Left ventricle myocardium inferior (tissue), 1 donor: ENCODE measurements at regions not wholly inside any gene's neighbourhood (a gene's known extent, or its start where the extent isn't known, plus 50 kb on each side); places are given as distances from the start of the nearest gene placed in this dataset.

Experiments
- DNase-seq: peaks from one replicate; pipeline ENCODE4 v3.0.0-alpha.2; 2020
- H3K27ac ChIP-seq: fragments of 200-600 bp; replicated peaks from 2 replicates; pipeline ENCODE4 v1.8.0; 2021
- H3K27me3 ChIP-seq: fragments of 200-600 bp; 2 replicates; pipeline ENCODE4 v1.8.0; 2021; ENCODE audit warnings: low read depth
- H3K36me3 ChIP-seq: fragments of 200-600 bp; 2 replicates; pipeline ENCODE4 v1.8.0; 2021
- H3K4me1 ChIP-seq: fragments of 200-600 bp; 2 replicates; pipeline ENCODE4 v1.8.0; 2021
- H3K4me3 ChIP-seq: fragments of 200-600 bp; 2 replicates; pipeline ENCODE4 v1.8.0; 2021; ENCODE audit warnings: mild to moderate bottlenecking, moderate library complexity
- H3K9me3 ChIP-seq: fragments of 200-600 bp; replicated peaks from 2 replicates; pipeline ENCODE4 v1.8.0; 2021
- CTCF ChIP-seq: fragments of 200-600 bp; IDR thresholded peaks from 2 replicates; pipeline ENCODE4 v1.8.0; 2021; ENCODE audit warnings: antibody characterized with exemption, mild to moderate bottlenecking, borderline replicate concordance
- intact Hi-C: fragments of 100-400 bp; cut with micrococcal nuclease; formaldehyde crosslinking; loops from one replicate; pipeline ENCODE4 v1.11.0; 2022
- donor health status: DM: no; HTN: yes; CAD: no; lungs with severe emphysema.

- Histone ChIP-seq H3K36me3 (no peaks in the 10 kb centered on the region), H3K27me3 (no peaks in the 10 kb centered on the region), H3K27ac (no peak overlapping the region), H3K4me1 (no peaks in the 10 kb centered on the region), H3K4me3 (no peak overlapping the region), H3K9me3 (no peaks in the 10 kb centered on the region)
- DNase-seq = no peak
- intact Hi-C loops = no loop called here
- TF ChIP-seq CTCF = no peak
Observed at GRCh38 chr2:151166410-151166809, 95.3 kb downstream of the RBM43 start.

GRCh38 chr2:151165105-151165684 is 96.5 kb downstream of the RBM43 start:
- intact Hi-C loops = no loop called here
- DNase-seq = no peak
- no peak for TF ChIP-seq CTCF
- Histone ChIP-seq H3K4me1 (no peaks in the 10 kb centered on the region), H3K4me3 (no peak overlapping the region), H3K9me3 (no peaks in the 10 kb centered on the region), H3K36me3 (no peaks in the 10 kb centered on the region), H3K27ac (no peak overlapping the region), H3K27me3 (no peaks in the 10 kb centered on the region)

GRCh38 chr2:151161821-151162551 is 99.7 kb downstream of the RBM43 start:
- no peak overlapping the region for H3K27ac ChIP-seq
- no peak for TF ChIP-seq CTCF
- H3K9me3 ChIP-seq = no peaks in the 10 kb centered on the region
- H3K36me3 ChIP-seq = no peaks in the 10 kb centered on the region
- H3K4me1 ChIP-seq = no peaks in the 10 kb centered on the region
- intact Hi-C loops = no loop called here
- H3K4me3 ChIP-seq = no peak overlapping the region
- DNase-seq = no peak
- H3K27me3 ChIP-seq = no peaks in the 10 kb centered on the region

- TF ChIP-seq CTCF = no peak
- H3K9me3 ChIP-seq = no peaks in the 10 kb centered on the region
- H3K27me3 ChIP-seq = no peaks in the 10 kb centered on the region
Observed at GRCh38 chr2:151159109-151159662, 102.5 kb downstream of the RBM43 start.

GRCh38 chr2:151157000-151157735 is 104.5 kb downstream of the RBM43 start:
- intact Hi-C loops = no loop called here
- no peak overlapping the region for H3K27ac ChIP-seq
- no peaks in the 10 kb centered on the region for H3K9me3 ChIP-seq
- DNase-seq = no peak
- H3K4me1 ChIP-seq = no peaks in the 10 kb centered on the region
- H3K4me3 ChIP-seq = no peak overlapping the region
- TF ChIP-seq CTCF = no peak
- no peaks in the 10 kb centered on the region for H3K27me3 ChIP-seq
- no peaks in the 10 kb centered on the region for H3K36me3 ChIP-seq

More at GRCh38 chr2:151159109-151159662, 102.5 kb downstream of the RBM43 start:
- no peaks in the 10 kb centered on the region for H3K36me3 ChIP-seq
- no peak overlapping the region for H3K4me3 ChIP-seq
- H3K4me1 ChIP-seq = no peaks in the 10 kb centered on the region
- intact Hi-C loops = no loop called here
- DNase-seq = no peak
- no peak overlapping the region for H3K27ac ChIP-seq
